ENCODE measurements at regions not wholly inside any gene's neighbourhood (a gene's known extent, or its start where the extent isn't known, plus 50 kb on each side); places are given as distances from the start of the nearest gene placed in this dataset.

DNA sequence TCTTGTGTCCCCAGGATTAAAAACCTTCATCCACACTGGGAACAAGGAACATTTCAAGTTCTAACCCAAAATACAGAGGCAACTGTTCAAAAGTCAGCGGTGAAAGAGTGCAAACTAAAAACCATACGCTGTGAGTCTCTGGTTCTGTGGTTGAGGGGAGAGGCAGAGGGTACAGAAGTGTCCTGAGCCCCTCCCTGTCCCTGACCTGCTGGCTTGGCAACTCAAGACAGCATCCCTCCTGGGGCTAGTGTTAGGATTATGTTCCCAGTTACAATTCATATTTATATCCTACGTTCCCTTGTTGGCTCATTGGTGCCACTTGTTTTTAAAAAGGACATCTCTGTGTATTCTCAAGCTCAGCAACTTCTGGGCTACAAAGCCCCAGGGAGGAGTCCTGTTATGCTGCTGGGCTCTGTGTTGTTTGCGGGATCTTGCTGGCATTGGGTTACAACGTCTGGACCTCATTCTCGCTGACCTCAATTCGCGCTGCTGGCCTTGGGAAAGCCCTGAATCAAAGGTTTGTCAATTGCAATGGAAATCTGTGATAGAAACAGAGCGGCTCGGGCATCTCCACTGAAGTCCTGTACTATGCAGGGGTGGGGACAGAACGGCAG lies 420.8 kb downstream of the FUT8 start:
- intact Hi-C loops (cut with DNase I; ENCODE audit: low total_unique reads): no loop called here

DNA sequence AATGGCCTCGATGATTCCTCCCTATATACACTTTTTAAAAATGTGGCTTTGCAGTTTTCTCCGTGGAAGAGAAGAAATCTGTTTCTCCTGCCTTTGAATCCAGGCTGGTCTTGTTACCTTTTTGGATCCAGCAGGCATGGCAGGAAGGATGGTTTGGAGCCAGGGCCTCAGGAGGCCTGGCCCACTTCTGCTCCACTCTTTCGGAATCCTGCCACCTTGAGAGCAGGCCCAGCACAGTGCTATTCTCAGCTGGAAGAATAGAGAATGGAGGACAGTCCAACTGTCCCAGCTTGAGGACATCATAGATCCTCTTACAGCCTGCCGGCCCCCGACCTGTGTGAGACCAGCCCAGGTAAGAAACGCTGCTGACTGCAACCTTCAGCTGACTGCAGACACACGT lies 421.5 kb downstream of the FUT8 start:
- TF ChIP-seq POLR2AphosphoS5 (IDR thresholded peaks at IDR 0.05) (no peak), POLR2A (IDR thresholded peaks at IDR 0.05) (no peak)
- TF ChIP-seq, protein P1, sequence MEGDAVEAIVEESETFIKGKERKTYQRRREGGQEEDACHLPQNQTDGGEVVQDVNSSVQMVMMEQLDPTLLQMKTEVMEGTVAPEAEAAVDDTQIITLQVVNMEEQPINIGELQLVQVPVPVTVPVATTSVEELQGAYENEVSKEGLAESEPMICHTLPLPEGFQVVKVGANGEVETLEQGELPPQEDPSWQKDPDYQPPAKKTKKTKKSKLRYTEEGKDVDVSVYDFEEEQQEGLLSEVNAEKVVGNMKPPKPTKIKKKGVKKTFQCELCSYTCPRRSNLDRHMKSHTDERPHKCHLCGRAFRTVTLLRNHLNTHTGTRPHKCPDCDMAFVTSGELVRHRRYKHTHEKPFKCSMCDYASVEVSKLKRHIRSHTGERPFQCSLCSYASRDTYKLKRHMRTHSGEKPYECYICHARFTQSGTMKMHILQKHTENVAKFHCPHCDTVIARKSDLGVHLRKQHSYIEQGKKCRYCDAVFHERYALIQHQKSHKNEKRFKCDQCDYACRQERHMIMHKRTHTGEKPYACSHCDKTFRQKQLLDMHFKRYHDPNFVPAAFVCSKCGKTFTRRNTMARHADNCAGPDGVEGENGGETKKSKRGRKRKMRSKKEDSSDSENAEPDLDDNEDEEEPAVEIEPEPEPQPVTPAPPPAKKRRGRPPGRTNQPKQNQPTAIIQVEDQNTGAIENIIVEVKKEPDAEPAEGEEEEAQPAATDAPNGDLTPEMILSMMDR (IDR thresholded peaks at IDR 0.05 in 8 of 11, conservative IDR thresholded peaks at IDR 0.05 in 3 of 11): no peak
- intact Hi-C loops (cut with DNase I; ENCODE audit: low total_unique reads): no loop called here
- peaks cover 0 to 4% (median 0%) of the 10 kb centered on the region in 6 donors for H3K4me1 ChIP-seq
- no peaks in the 10 kb centered on the region for H3K27me3 ChIP-seq (replicated peaks in 1 of 7)
- H3K9me3 ChIP-seq: no peaks in the 10 kb centered on the region
- no peaks in the 10 kb centered on the region for H3K36me3 ChIP-seq
- no peak overlapping the region for H3K27ac ChIP-seq
- DNase-seq: no peak
- H3K4me3 ChIP-seq: no peak overlapping the region
- 87 to 96% (median 94%) methylated on average over 7 of the region's 7 CpGs for WGBS, 5 donors

More for the DNA sequence above, 420.8 kb downstream of the FUT8 start:
- no peaks in the 10 kb centered on the region for H3K27me3 ChIP-seq (replicated peaks in 1 of 7)
- H3K4me1 ChIP-seq: peaks cover 0 to 4% (median 0%) of the 10 kb centered on the region in 6 donors
- no peak overlapping the region for H3K27ac ChIP-seq
- no peaks in the 10 kb centered on the region for H3K9me3 ChIP-seq
- DNase-seq: no peak
- 85 to 94% (median 89%) methylated on average over 10 to 11 of the region's 11 CpGs for WGBS, 5 donors
- H3K4me3 ChIP-seq: no peak overlapping the region
- no peaks in the 10 kb centered on the region for H3K36me3 ChIP-seq
- TF ChIP-seq POLR2A (IDR thresholded peaks at IDR 0.05) (no peak), POLR2AphosphoS5 (IDR thresholded peaks at IDR 0.05) (no peak)
- TF ChIP-seq, protein P1 (IDR thresholded peaks at IDR 0.05 in 8 of 11, conservative IDR thresholded peaks at IDR 0.05 in 3 of 11): no peak

DNA sequence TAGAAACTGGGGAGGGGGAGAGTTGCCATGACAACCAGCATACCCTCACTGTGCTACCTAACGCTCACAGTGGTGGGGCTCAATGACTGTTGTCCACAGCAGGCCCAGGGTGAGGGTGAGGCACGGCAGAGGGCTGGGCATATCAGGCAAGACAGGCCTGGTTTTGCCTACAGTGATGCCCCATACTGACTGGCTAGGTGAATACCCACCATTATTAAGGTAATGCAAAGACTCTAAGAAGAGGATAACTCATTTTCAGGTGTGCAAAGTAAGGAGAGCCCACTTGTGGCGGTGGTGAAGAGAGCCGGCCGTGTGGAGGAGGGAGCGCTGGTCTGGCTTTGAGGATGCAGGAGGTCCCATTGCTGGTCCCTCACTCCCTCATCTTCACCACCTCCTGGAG lies 422.3 kb downstream of the FUT8 start:
- Histone ChIP-seq H3K27ac (no peak overlapping the region), H3K4me1 (peaks cover 0 to 4% (median 0%) of the 10 kb centered on the region in 6 donors), H3K9me3 (no peaks in the 10 kb centered on the region), H3K27me3 (replicated peaks in 1 of 7) (no peaks in the 10 kb centered on the region), H3K4me3 (no peak overlapping the region), H3K36me3 (no peaks in the 10 kb centered on the region)
- 92 to 98% (median 96%) methylated on average over 6 of the region's 6 CpGs for WGBS, 5 donors
- intact Hi-C loops (cut with DNase I; ENCODE audit: low total_unique reads): no loop called here
- TF ChIP-seq POLR2A (IDR thresholded peaks at IDR 0.05) (no peak), POLR2AphosphoS5 (IDR thresholded peaks at IDR 0.05) (no peak)
- TF ChIP-seq, protein P1 (IDR thresholded peaks at IDR 0.05 in 8 of 11, conservative IDR thresholded peaks at IDR 0.05 in 3 of 11): no peak
- no peak for DNase-seq

DNA sequence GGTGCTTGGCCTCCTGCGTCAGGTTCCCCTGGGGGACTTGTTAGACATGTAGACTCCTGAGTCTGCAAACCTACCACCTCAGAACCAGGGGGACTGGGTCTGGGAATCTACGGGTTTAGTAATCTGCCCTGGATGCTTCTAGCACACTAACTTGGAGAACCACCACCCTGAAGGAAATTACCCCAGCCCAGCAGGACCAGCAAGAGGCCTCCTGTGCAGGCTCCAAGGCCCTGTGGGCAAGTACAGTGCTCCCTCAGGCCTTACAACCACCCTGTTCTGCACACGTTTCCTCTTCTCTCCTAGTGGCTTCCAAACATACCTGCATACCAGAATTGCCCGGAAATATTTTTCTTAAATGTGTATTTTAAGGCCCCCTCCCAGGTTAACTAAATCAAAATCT lies 423.0 kb downstream of the FUT8 start:
- H3K27me3 ChIP-seq (replicated peaks in 1 of 7): no peaks in the 10 kb centered on the region
- H3K4me3 ChIP-seq: no peak overlapping the region
- TF ChIP-seq, protein P1 (IDR thresholded peaks at IDR 0.05 in 8 of 11, conservative IDR thresholded peaks at IDR 0.05 in 3 of 11): no peak
- no peak for TF ChIP-seq POLR2A (IDR thresholded peaks at IDR 0.05)
- no peak for TF ChIP-seq POLR2AphosphoS5 (IDR thresholded peaks at IDR 0.05)
- DNase-seq: no peak
- peaks cover 0 to 4% (median 0%) of the 10 kb centered on the region in 6 donors for H3K4me1 ChIP-seq
- no peaks in the 10 kb centered on the region for H3K36me3 ChIP-seq
- no peaks in the 10 kb centered on the region for H3K9me3 ChIP-seq
- 92 to 98% (median 95%) methylated on average over 4 of the region's 4 CpGs for WGBS, 5 donors
- intact Hi-C loops (cut with DNase I; ENCODE audit: low total_unique reads): no loop called here
- H3K27ac ChIP-seq: no peak overlapping the region
